ENCODE measurements at regions not wholly inside any gene's neighbourhood (a gene's known extent, or its start where the extent isn't known, plus 50 kb on each side); places are given as distances from the start of the nearest gene placed in this dataset.

- no peak for TF ChIP-seq EZH2 (IDR thresholded peaks at IDR 0.05; ENCODE audit: low read depth)
- no peak for TF ChIP-seq CTCF (conservative IDR thresholded peaks at IDR 0.05)
These were observed 276.6 kb downstream of the DTWD2 start for GRCh38 chr5:118711727-118712126.
